ENCODE measurements at regions not wholly inside any gene's neighbourhood (a gene's known extent, or its start where the extent isn't known, plus 50 kb on each side); places are given as distances from the start of the nearest gene placed in this dataset.

- TF ChIP-seq, protein P1, sequence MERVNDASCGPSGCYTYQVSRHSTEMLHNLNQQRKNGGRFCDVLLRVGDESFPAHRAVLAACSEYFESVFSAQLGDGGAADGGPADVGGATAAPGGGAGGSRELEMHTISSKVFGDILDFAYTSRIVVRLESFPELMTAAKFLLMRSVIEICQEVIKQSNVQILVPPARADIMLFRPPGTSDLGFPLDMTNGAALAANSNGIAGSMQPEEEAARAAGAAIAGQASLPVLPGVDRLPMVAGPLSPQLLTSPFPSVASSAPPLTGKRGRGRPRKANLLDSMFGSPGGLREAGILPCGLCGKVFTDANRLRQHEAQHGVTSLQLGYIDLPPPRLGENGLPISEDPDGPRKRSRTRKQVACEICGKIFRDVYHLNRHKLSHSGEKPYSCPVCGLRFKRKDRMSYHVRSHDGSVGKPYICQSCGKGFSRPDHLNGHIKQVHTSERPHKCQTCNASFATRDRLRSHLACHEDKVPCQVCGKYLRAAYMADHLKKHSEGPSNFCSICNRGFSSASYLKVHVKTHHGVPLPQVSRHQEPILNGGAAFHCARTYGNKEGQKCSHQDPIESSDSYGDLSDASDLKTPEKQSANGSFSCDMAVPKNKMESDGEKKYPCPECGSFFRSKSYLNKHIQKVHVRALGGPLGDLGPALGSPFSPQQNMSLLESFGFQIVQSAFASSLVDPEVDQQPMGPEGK (CRISPR knock-in tag; IDR thresholded peaks at IDR 0.05; ENCODE audit: borderline replicate concordance) = no peak
- TF ChIP-seq ISL1 (CRISPR knock-in tag; IDR thresholded peaks at IDR 0.05) = no peak
- TF ChIP-seq ZNF70 (CRISPR knock-in tag; IDR thresholded peaks at IDR 0.05) = no peak
- TF ChIP-seq, protein P2, sequence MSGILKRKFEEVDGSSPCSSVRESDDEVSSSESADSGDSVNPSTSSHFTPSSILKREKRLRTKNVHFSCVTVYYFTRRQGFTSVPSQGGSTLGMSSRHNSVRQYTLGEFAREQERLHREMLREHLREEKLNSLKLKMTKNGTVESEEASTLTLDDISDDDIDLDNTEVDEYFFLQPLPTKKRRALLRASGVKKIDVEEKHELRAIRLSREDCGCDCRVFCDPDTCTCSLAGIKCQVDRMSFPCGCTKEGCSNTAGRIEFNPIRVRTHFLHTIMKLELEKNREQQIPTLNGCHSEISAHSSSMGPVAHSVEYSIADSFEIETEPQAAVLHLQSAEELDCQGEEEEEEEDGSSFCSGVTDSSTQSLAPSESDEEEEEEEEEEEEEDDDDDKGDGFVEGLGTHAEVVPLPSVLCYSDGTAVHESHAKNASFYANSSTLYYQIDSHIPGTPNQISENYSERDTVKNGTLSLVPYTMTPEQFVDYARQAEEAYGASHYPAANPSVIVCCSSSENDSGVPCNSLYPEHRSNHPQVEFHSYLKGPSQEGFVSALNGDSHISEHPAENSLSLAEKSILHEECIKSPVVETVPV (CRISPR knock-in tag; IDR thresholded peaks at IDR 0.05) = no peak
- no peak for TF ChIP-seq ZFP3 (CRISPR knock-in tag; IDR thresholded peaks at IDR 0.05)
- no peak for TF ChIP-seq ARNTL (CRISPR knock-in tag; IDR thresholded peaks at IDR 0.05; ENCODE audit: borderline replicate concordance, low read depth)
- TF ChIP-seq ESRRG (CRISPR knock-in tag; IDR thresholded peaks at IDR 0.05) = no peak
Measured at GRCh38 chr9:117777823-117778222, 73.6 kb downstream of the TLR4 start.
